ENCODE measurements at regions not wholly inside any gene's neighbourhood (a gene's known extent, or its start where the extent isn't known, plus 50 kb on each side); places are given as distances from the start of the nearest gene placed in this dataset.

DNA sequence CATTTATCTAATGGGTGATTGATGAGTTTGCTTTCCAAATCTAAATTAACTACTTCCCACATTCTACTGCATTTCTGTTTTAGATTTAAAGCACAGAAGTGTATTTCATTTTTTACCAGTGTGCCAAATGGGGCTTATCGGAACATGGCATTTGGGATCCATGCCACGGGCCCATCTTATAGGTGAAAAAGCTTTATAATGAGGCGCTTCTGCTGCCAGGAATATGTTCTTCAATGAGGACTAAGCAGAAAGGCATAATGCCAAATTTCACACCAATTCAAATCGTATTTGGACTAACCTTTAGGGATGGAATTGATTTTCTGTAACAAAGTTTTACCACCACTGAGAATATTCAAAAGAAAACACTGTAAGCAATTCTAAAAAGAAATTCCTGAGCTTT lies 803.5 kb upstream of the FLRT2 start:
- DNase-seq (ENCODE audit: low read depth in 4 of 6, low spot score in 6 of 6) = peak in 1 of 6 donors; percentile 68

DNA sequence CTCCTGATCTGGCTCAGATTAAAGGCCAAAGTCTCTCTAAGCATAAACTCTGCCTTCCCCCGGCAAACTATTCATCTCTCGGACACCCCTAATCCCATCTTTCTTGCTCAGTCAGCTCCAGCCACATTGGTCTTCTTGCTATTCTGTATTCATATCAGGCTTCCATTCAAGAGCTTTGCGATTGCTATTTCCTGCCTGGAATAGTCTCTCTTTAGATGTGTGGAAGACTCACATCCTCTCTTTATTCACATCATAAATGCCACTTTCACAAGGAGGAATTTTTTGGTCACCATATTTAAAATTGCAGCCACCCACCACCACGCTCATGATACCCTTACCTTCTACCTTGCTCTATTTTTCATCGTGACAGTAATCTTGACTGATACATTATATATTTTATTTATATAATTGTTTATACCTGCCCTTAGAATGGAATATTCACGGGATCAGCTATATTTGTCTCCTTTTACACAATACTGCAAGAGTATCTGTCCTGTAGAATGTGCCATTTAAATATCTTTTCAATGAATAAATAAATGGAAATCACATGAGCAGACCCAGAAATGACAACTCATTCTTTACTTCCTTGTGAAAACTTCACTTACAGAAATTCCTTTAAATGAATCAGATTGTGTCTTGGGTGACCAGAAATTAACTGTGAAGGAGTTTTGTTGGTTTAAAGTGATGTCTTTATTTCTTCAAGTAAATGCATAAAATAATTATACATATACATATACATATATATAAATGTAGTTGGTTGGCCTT lies 780.6 kb upstream of the FLRT2 start:
- Histone ChIP-seq H3K9me3 (ENCODE audit: control insufficient read depth, insufficient read depth, low read length) (no peaks in the 10 kb centered on the region), H3K4me3 (ENCODE audit: low read depth, low read length) (no peak overlapping the region), H3K27me3 (ENCODE audit: control insufficient read depth, insufficient read depth, low read length) (no peaks in the 10 kb centered on the region), H3K4me1 (ENCODE audit: control insufficient read depth, insufficient read depth, low read length) (no peaks in the 10 kb centered on the region), H3K27ac (ENCODE audit: low read depth, low read length) (no peak overlapping the region), H3K36me3 (ENCODE audit: control insufficient read depth, insufficient read depth, low read length) (no peaks in the 10 kb centered on the region)
- peak in 1 of 6 donors; percentile 9 for DNase-seq (ENCODE audit: low read depth in 4 of 6, low spot score in 6 of 6)
- 64% methylated on average over 2 of the region's 6 CpGs for WGBS (ENCODE audit: insufficient coverage)

More for the DNA sequence above, 803.5 kb upstream of the FLRT2 start:
- Histone ChIP-seq H3K4me3 (ENCODE audit: low read depth, low read length) (no peak overlapping the region), H3K4me1 (ENCODE audit: control insufficient read depth, insufficient read depth, low read length) (no peaks in the 10 kb centered on the region), H3K27me3 (ENCODE audit: control insufficient read depth, insufficient read depth, low read length) (no peaks in the 10 kb centered on the region), H3K9me3 (ENCODE audit: control insufficient read depth, insufficient read depth, low read length) (no peaks in the 10 kb centered on the region), H3K27ac (ENCODE audit: low read depth, low read length) (no peak overlapping the region), H3K36me3 (ENCODE audit: control insufficient read depth, insufficient read depth, low read length) (no peaks in the 10 kb centered on the region)
- 80% methylated on average over 2 of the region's 4 CpGs for WGBS (ENCODE audit: insufficient coverage)

DNA sequence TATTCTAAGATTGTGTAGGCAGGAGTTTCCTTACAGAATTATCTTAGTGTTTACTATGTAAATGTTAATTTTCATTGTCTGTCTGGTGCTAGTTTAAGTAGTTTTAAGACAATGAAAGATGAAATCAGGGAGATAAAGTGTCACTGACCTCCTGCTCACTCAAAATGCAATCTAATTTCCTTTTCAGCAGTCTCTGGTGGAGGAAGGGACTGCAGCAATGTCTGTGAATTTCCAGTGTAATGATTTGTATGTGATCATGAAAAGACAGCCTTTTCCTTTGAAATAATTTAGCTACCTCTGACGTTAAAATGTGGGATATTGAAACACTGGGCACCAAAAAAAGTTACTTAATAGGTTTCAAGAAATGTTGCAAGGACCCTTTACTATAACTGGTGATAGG lies 779.7 kb upstream of the FLRT2 start:
- Histone ChIP-seq H3K4me1 (ENCODE audit: control insufficient read depth, insufficient read depth, low read length) (no peaks in the 10 kb centered on the region), H3K27me3 (ENCODE audit: control insufficient read depth, insufficient read depth, low read length) (no peaks in the 10 kb centered on the region), H3K36me3 (ENCODE audit: control insufficient read depth, insufficient read depth, low read length) (no peaks in the 10 kb centered on the region), H3K4me3 (ENCODE audit: low read depth, low read length) (no peak overlapping the region), H3K27ac (ENCODE audit: low read depth, low read length) (no peak overlapping the region), H3K9me3 (ENCODE audit: control insufficient read depth, insufficient read depth, low read length) (no peaks in the 10 kb centered on the region)
- no CpG with 5 or more reads among the region's 1 CpG for WGBS (ENCODE audit: insufficient coverage)
- DNase-seq (ENCODE audit: low read depth in 4 of 6, low spot score in 6 of 6) = no peak

DNA sequence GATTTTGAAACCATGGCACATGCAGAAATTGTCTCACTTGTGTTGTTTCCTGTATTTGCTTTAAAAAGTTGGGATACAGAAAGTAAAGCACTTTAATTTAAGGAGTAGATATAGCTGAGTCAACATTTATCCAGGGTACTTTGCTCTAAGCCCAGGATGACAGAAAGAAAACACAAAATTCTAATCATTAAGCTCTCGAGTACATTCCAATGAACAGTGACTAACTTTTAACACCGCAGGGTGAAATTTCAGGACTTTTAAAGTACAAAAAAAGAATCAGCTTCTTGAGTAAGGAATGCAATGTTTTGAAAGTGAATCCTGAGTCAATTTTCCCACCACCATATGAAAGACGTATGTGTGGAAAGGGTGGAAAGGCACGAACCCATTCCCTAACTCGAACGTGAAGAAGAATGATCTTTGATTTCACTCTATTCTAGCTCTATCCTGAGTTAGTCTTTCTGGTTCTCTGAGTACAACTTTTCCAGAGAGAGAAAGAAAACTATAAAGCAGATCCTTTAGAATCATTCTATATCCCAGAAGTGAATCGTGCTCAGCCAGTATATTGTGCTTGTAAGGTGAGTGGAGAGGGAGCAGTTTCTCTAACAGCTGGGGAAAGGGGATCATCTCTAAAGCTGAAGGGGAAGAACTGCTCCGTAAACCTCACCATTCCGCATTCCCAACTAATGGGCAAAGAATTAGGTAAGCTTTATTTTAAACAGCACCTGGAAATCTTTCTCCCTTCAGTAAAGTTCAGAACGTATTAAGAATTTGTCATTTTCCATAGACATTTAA lies 779.0 kb upstream of the FLRT2 start:
- Histone ChIP-seq H3K4me3 (ENCODE audit: low read depth, low read length) (no peak overlapping the region), H3K9me3 (ENCODE audit: control insufficient read depth, insufficient read depth, low read length) (no peaks in the 10 kb centered on the region), H3K27me3 (ENCODE audit: control insufficient read depth, insufficient read depth, low read length) (no peaks in the 10 kb centered on the region), H3K4me1 (ENCODE audit: control insufficient read depth, insufficient read depth, low read length) (no peaks in the 10 kb centered on the region), H3K27ac (ENCODE audit: low read depth, low read length) (no peak overlapping the region), H3K36me3 (ENCODE audit: control insufficient read depth, insufficient read depth, low read length) (no peaks in the 10 kb centered on the region)
- DNase-seq (ENCODE audit: low read depth in 4 of 6, low spot score in 6 of 6) = no peak
- WGBS (ENCODE audit: insufficient coverage) = no CpG with 5 or more reads among the region's 10 CpGs

DNA sequence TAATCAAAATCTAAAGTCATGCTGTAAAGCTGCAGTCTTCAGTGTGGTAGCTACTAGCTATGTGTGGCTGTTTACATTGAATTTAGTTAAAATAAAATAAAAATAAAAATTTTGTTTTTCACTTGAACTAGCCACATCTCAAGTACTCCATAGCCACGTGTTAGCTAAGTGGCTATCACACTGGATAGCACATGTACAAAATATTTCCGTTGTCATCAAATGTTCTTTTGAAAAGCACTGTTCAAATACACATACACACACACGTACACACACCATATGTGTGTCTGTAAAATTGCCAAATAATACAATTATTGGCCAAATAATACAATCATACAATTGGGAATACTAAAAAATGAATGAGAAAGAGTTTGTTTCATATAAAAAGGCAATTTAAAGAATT lies 778.2 kb upstream of the FLRT2 start:
- WGBS (ENCODE audit: insufficient coverage) = no CpG with 5 or more reads among the region's 3 CpGs
- Histone ChIP-seq H3K27me3 (ENCODE audit: control insufficient read depth, insufficient read depth, low read length) (no peaks in the 10 kb centered on the region), H3K4me1 (ENCODE audit: control insufficient read depth, insufficient read depth, low read length) (no peaks in the 10 kb centered on the region), H3K27ac (ENCODE audit: low read depth, low read length) (no peak overlapping the region), H3K4me3 (ENCODE audit: low read depth, low read length) (no peak overlapping the region), H3K36me3 (ENCODE audit: control insufficient read depth, insufficient read depth, low read length) (no peaks in the 10 kb centered on the region), H3K9me3 (ENCODE audit: control insufficient read depth, insufficient read depth, low read length) (no peaks in the 10 kb centered on the region)
- DNase-seq (ENCODE audit: low read depth in 4 of 6, low spot score in 6 of 6) = no peak

DNA sequence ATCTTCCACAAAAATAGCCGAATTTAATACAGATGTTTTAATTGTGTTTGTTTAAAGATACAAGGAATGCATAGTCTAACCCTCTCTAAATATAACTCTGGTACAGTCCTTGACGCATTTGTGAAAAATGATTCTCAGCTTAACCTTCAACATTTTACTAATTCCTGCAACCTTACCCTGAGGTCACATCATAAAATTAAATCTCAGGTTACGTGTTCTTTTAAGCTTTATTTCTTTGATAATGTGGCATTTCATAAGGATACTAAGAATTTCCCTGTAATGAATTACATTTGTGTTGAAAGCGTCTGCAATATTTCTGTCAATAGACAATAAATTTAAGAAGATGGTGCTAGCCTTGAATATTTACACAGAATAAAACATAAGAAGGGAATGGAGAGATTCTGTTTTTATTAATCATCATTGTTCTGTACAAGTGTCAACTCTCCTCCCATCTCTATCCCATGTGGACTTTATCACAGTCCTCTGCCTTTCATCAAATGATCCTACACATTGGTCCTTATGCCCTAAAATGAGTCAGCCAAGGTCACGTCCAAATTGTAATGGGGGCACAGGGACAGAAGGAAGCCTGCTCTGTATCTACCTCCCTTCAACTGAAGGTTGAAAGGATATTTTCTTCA lies 769.3 kb upstream of the FLRT2 start:
- H3K4me1 ChIP-seq (ENCODE audit: control insufficient read depth, insufficient read depth, low read length) = no peaks in the 10 kb centered on the region
- WGBS (ENCODE audit: insufficient coverage) = no CpG with 5 or more reads among the region's 5 CpGs

DNA sequence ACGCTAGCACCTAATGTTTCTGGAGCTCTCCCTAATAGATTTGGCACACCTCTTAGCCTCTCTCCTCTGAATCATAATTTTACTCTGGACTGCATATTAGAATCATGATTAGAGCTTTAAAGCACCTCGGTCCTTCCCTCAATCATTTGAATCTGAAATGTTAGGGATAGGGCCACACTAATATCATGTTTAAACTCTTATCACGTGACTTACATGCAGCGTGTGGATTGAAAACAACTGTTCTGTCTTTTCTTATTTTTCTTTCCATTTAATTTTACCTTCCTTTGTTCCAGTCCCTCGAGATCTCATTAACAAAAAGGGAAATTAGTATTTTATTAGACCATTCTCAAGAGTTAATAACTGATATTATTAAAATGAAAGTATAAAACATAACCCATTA lies 762.5 kb upstream of the FLRT2 start:
- no peaks in the 10 kb centered on the region for H3K36me3 ChIP-seq (ENCODE audit: control insufficient read depth, insufficient read depth, low read length)
- H3K27me3 ChIP-seq (ENCODE audit: control insufficient read depth, insufficient read depth, low read length) = no peaks in the 10 kb centered on the region
- H3K4me1 ChIP-seq (ENCODE audit: control insufficient read depth, insufficient read depth, low read length) = no peaks in the 10 kb centered on the region
- WGBS (ENCODE audit: insufficient coverage) = 80% methylated on average over 1 of the region's 5 CpGs
- no peak for DNase-seq (ENCODE audit: low read depth in 4 of 6, low spot score in 6 of 6)
- H3K9me3 ChIP-seq (ENCODE audit: control insufficient read depth, insufficient read depth, low read length) = peaks cover 6% of the 10 kb centered on the region
- H3K4me3 ChIP-seq (ENCODE audit: low read depth, low read length) = no peak overlapping the region
- no peak overlapping the region for H3K27ac ChIP-seq (ENCODE audit: low read depth, low read length)

More for the DNA sequence above, 769.3 kb upstream of the FLRT2 start:
- DNase-seq (ENCODE audit: low read depth in 4 of 6, low spot score in 6 of 6) = no peak
- H3K9me3 ChIP-seq (ENCODE audit: control insufficient read depth, insufficient read depth, low read length) = peaks cover 5% of the 10 kb centered on the region
- no peak overlapping the region for H3K27ac ChIP-seq (ENCODE audit: low read depth, low read length)
- H3K36me3 ChIP-seq (ENCODE audit: control insufficient read depth, insufficient read depth, low read length) = no peaks in the 10 kb centered on the region
- H3K4me3 ChIP-seq (ENCODE audit: low read depth, low read length) = no peak overlapping the region
- H3K27me3 ChIP-seq (ENCODE audit: control insufficient read depth, insufficient read depth, low read length) = no peaks in the 10 kb centered on the region

DNA sequence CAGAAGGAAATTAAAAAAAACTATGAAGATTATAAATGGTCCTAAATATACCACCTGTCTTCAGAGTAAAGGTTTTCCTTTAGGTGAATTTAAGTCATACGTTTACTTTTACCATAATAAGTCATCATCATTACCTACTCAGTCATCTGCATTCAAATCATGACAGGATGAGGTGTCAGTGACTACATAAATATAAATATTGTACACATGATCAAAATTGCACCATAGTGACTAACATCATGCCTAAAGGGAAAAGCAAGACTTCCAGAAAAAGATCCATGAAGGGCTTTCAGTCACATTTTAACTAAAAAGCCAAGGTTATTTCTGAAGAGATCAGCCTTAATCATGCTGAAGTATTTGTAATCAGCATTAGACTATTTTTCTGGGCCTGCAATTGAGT lies 759.9 kb upstream of the FLRT2 start:
- H3K4me1 ChIP-seq (ENCODE audit: control insufficient read depth, insufficient read depth, low read length) = no peaks in the 10 kb centered on the region
- DNase-seq (ENCODE audit: low read depth in 4 of 6, low spot score in 6 of 6) = no peak
- no CpG with 5 or more reads among the region's 1 CpG for WGBS (ENCODE audit: insufficient coverage)
- no peaks in the 10 kb centered on the region for H3K27me3 ChIP-seq (ENCODE audit: control insufficient read depth, insufficient read depth, low read length)
- no peak overlapping the region for H3K4me3 ChIP-seq (ENCODE audit: low read depth, low read length)
- no peaks in the 10 kb centered on the region for H3K36me3 ChIP-seq (ENCODE audit: control insufficient read depth, insufficient read depth, low read length)
- H3K27ac ChIP-seq (ENCODE audit: low read depth, low read length) = no peak overlapping the region
- peaks cover 4% of the 10 kb centered on the region for H3K9me3 ChIP-seq (ENCODE audit: control insufficient read depth, insufficient read depth, low read length)

DNA sequence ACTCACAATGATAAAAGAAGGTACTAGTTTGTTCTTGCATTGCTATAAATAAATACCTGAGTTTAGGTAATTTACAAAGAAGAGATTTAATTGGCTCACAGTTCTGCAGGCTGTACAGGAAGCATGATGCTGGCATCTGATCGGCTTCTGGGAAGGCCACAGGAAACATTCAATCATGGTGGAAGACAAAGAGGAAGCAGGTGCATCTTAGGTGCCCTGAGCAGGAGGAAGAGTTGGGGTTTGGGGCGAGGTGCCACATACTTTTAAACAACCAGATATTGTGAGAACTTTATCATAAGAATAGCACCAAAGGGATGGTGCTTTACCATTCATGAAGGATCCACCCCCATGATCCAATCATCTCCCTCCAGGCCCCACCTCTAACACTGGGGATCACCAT lies 752.6 kb upstream of the FLRT2 start:
- no peak for DNase-seq (ENCODE audit: low read depth in 4 of 6, low spot score in 6 of 6)
- WGBS (ENCODE audit: insufficient coverage) = no CpG with 5 or more reads among the region's 2 CpGs

More for the DNA sequence above, 752.6 kb upstream of the FLRT2 start:
- H3K9me3 ChIP-seq (ENCODE audit: control insufficient read depth, insufficient read depth, low read length) = no peaks in the 10 kb centered on the region
- no peaks in the 10 kb centered on the region for H3K27me3 ChIP-seq (ENCODE audit: control insufficient read depth, insufficient read depth, low read length)
- H3K36me3 ChIP-seq (ENCODE audit: control insufficient read depth, insufficient read depth, low read length) = no peaks in the 10 kb centered on the region
- H3K27ac ChIP-seq (ENCODE audit: low read depth, low read length) = no peak overlapping the region
- no peak overlapping the region for H3K4me3 ChIP-seq (ENCODE audit: low read depth, low read length)
- H3K4me1 ChIP-seq (ENCODE audit: control insufficient read depth, insufficient read depth, low read length) = no peaks in the 10 kb centered on the region
